HAP-1 (cell line): ENCODE measurements at regions not wholly inside any gene's neighbourhood (a gene's known extent, or its start where the extent isn't known, plus 50 kb on each side); places are given as distances from the start of the nearest gene placed in this dataset.
"Not testable (repeated sequence)": the region's sequence is repeated elsewhere in the genome, so short reads cannot be mapped to it uniquely, and the experiment has no call there.

Experiments
- DNase-seq, 2 experiments: peaks; one replicate each; pipeline ENCODE4 v3.0.0-alpha.2; 2016 to 2020; ENCODE audit warnings: low spot score in 2 of 2
- H3K27me3 ChIP-seq: fragments of 250-450 bp; sonication (Bioruptor Pico); 2 replicates; pipeline ENCODE4 v1.5.1; 2020; ENCODE audit warnings: low read depth, mild to moderate bottlenecking, moderate library complexity
- H3K36me3 ChIP-seq: fragments of 250-450 bp; sonication (Bioruptor Pico); replicated peaks from 2 replicates; pipeline ENCODE4 v1.5.1; 2020; ENCODE audit warnings: mild to moderate bottlenecking
- H3K4me1 ChIP-seq: fragments of 250-450 bp; sonication (Bioruptor Pico); 2 replicates; pipeline ENCODE4 v1.5.1; 2020; ENCODE audit warnings: mild to moderate bottlenecking
- H3K4me3 ChIP-seq: fragments of 250-450 bp; sonication (Bioruptor Pico); 2 replicates; pipeline ENCODE4 v1.5.1; 2020; ENCODE audit warnings: mild to moderate bottlenecking, moderate library complexity
- H3K9me3 ChIP-seq: fragments of 250-450 bp; sonication (Bioruptor Pico); 2 replicates; pipeline ENCODE4 v1.5.1; 2020; ENCODE audit warnings: mild to moderate bottlenecking, moderate library complexity
- in situ Hi-C: fragments of 300-500 bp; cut with MboI; formaldehyde crosslinking; loops from 3 replicates; pipeline ENCODE4 v1.14.3; 2020; ENCODE audit warnings: low sequenced_read_pairs, inconsistent platforms, mixed read lengths

DNA sequence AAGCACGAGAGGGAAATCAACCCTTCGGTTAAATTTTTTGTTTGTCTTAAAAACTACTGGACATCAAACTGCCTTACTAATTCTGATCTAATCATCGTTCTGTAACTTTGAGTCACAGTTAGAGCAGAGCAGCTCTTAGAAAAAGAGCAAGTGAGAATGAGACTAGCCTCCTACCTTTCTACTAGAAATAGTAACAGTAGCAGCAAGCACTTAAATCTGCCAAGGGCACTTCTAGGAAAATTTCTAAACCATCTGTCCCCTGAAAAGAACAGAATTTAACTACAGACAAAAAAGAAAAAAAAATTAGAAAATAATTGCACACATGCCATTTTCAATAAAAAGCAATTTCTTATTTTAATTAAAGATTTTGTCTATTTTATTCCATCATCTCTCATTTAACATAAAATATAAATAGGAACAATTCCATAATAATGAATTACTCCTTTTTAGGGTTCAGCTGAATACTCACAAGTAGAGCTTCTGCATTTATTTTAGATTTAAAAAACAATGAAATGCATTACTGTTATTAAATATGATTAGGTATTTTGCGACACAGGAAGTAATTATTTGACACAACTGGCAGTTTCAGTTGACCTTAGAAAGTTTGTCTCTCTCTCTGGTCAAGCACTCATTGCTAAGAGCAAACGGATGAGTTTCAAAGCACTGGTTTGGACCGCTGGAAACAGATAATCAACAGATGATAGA lies 250.8 kb upstream of the SOX9 start:
- in situ Hi-C loops, result no loop called here
- no peaks in the 10 kb centered on the region for H3K9me3 ChIP-seq
- H3K4me3 ChIP-seq, result no peak overlapping the region
- H3K4me1 ChIP-seq, result no peaks in the 10 kb centered on the region
- DNase-seq, result no peak
- no peaks in the 10 kb centered on the region for H3K27me3 ChIP-seq
- no peaks in the 10 kb centered on the region for H3K36me3 ChIP-seq

DNA sequence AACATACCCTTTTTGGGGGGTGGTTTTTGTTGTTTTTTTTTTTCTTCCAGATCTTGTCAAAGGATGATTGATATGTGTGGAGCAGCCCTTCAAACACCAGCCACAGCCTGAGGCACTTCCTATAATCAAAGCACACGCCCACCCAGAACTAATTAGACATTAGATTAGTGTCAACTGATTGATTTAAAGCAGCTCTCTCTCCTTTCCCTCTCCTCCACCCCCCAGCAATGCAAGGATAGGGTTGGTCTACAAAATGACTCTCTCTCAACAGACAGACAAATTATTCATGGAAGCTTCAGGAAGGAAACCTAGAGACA lies 250.3 kb upstream of the SOX9 start:
- Histone ChIP-seq H3K4me3 (no peak overlapping the region), H3K9me3 (no peaks in the 10 kb centered on the region), H3K27me3 (no peaks in the 10 kb centered on the region), H3K4me1 (no peaks in the 10 kb centered on the region), H3K36me3 (no peaks in the 10 kb centered on the region)
- no peak for DNase-seq
- in situ Hi-C loops, result no loop called here

DNA sequence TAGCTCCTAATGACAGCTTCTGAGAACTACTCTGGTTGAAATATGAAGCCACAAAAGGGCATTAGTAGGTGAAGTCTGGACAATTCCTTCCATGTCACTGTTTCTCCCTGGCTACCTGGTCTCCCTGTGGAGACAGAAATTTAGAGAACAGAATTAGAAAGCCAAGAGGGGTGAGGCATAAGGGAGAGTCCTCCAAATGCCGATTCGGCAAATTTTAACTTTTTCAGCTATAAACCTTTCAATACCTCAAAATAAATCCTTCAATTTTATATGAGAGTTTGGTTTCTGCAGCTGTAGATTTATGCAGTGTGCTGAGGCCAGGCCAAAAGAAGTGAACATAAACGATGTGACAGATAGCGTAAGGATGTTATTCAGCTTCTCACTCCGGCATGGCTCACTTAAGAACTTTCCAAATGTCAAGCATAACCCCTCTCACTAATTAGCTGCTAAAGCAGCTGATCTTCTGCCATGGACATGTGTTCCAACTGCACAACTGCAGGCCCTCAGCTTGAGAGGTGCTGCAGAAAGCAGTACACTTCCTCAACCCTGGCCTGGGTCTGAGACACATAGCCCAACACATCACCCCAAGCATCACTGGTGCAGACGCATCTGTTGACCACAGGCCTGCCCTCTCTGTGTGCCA lies 247.9 kb upstream of the SOX9 start:
- H3K4me1 ChIP-seq, result no peaks in the 10 kb centered on the region
- H3K36me3 ChIP-seq, result no peaks in the 10 kb centered on the region
- H3K27me3 ChIP-seq, result no peaks in the 10 kb centered on the region
- in situ Hi-C loops, result no loop called here
- no peaks in the 10 kb centered on the region for H3K9me3 ChIP-seq
- no peak for DNase-seq
- no peak overlapping the region for H3K4me3 ChIP-seq

DNA sequence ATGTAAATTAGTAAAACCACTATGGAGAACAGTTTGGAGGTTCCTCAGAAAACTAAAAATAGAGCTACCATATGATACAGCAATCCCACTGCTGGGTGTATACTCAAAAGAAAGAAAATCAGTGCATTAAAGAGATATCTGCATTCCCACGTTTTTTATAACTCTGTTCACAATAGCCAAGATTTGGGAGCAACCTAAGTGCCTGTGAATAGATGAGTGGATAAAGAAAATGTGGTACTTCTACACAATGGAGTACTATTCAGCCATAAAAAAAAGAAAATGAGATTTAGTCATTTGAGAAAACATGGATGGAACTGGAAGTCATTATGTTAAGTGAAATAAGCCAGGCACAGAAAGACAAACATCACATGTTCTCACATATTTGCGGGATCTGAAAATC lies 246.0 kb upstream of the SOX9 start:
- H3K27me3 ChIP-seq, DNase-seq, H3K4me3 ChIP-seq, H3K9me3 ChIP-seq, H3K4me1 ChIP-seq, H3K36me3 ChIP-seq, in situ Hi-C loops: not testable (repeated sequence)

DNA sequence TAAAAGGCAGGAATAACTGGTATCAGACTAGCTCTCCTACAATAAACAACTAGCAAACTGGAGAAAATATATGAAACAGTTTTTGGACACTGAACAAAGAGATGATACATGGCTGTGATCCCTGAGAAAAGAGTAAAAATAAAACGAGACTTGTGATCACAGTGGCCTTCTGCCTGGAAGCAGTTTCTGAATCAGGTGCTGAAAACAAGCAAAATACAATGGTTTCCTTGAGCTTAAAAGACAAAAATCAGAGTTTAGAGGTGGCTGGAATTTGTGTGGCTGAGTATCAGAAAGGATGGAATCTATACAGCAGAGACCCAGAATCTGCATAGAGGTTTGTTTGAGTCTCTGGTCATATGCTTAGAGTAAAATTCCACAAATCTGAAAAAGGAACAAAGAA lies 242.5 kb upstream of the SOX9 start:
- Histone ChIP-seq H3K27me3 (no peaks in the 10 kb centered on the region), H3K4me1 (no peaks in the 10 kb centered on the region), H3K4me3 (no peak overlapping the region), H3K36me3 (no peaks in the 10 kb centered on the region), H3K9me3 (no peaks in the 10 kb centered on the region)
- in situ Hi-C loops, result no loop called here
- DNase-seq, result no peak

DNA sequence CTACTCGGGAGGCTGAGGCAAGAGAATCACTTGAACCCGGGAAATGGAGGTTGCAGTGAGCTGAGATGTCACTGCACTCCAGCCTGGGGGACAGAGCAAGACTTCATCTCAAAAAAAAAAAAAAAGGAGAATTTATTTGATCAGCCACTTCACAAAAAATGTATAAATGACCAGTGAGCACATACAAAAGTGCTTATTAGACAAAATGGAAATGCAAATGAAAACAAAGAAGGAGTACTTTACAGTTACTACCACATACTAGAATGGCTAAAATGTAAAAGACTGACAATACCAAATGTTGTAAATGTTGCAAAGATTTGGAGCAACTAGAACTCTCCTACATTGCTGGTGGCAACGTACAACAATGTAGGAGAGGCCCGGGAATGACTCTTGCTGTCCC lies 241.8 kb upstream of the SOX9 start:
- in situ Hi-C loops, result no loop called here
- H3K27me3 ChIP-seq, result no peaks in the 10 kb centered on the region
- H3K36me3 ChIP-seq, result no peaks in the 10 kb centered on the region
- DNase-seq, result no peak
- no peaks in the 10 kb centered on the region for H3K9me3 ChIP-seq
- H3K4me1 ChIP-seq, result no peaks in the 10 kb centered on the region
- H3K4me3 ChIP-seq, result no peak overlapping the region

DNA sequence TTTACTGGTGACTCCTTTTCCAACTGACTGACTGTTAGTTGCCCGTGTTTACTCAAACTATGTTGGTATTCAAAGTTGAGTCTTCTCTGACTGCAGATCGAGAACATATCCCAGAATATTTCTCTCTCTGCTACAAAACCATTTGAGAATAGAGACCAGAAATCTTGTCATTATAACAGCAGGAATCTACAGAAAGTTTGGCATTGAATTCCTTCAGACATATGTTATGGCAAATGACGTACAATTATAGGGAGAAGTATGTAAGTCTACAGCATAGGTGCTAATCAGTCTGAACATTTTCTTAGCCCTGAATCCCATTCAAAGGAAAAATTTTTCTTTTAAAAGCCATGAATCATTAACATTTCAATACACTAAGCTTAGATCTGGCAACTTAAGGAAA lies 239.8 kb upstream of the SOX9 start:
- Histone ChIP-seq H3K4me3 (no peak overlapping the region), H3K4me1 (no peaks in the 10 kb centered on the region), H3K9me3 (no peaks in the 10 kb centered on the region), H3K36me3 (no peaks in the 10 kb centered on the region), H3K27me3 (no peaks in the 10 kb centered on the region)
- in situ Hi-C loops, result no loop called here
- no peak for DNase-seq

DNA sequence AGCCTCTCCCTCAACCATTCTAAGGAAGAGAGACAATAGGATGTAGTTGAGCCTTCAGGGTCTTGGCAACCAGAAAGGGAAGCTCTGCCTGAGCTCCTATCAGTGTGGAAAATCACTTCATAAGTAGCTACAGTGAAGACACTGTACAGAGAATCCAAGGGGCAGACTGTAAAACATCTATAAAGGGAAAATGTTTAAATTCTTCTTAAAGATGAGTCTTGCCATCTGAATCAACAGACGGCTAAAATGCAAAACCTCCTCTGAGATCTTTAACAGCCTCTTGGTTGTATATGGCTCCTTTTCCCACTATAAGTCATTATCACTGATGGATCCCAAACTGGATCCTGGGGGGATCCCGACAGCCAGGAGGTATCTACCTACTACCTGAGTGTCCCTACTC lies 239.2 kb upstream of the SOX9 start:
- H3K27me3 ChIP-seq, result no peaks in the 10 kb centered on the region
- no peaks in the 10 kb centered on the region for H3K36me3 ChIP-seq
- no peaks in the 10 kb centered on the region for H3K4me1 ChIP-seq
- no peak for DNase-seq
- no peaks in the 10 kb centered on the region for H3K9me3 ChIP-seq
- in situ Hi-C loops, result no loop called here
- H3K4me3 ChIP-seq, result no peak overlapping the region

DNA sequence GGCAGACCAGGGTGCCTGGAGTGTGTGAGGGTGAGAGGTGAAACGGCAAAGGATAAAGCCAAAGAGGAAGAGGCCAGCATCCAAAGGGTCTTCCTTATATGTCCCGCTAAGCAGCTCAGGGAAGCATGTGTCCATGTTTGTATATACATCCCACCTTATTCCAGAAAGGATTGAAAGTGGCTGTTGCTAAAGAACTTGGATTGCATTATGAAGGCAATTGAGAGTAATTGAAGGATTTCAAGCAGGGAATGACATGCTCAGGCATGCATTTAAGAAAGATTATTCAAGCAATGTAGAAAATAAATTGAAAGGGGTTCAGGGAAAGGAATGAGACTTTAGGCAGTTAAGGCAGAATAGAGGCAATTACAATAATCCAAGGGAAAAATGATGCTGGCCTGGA lies 237.6 kb upstream of the SOX9 start:
- no peaks in the 10 kb centered on the region for H3K4me1 ChIP-seq
- H3K27me3 ChIP-seq, result no peaks in the 10 kb centered on the region
- in situ Hi-C loops, result no loop called here
- H3K36me3 ChIP-seq, result no peaks in the 10 kb centered on the region
- no peak for DNase-seq
- no peak overlapping the region for H3K4me3 ChIP-seq
- H3K9me3 ChIP-seq, result no peaks in the 10 kb centered on the region

DNA sequence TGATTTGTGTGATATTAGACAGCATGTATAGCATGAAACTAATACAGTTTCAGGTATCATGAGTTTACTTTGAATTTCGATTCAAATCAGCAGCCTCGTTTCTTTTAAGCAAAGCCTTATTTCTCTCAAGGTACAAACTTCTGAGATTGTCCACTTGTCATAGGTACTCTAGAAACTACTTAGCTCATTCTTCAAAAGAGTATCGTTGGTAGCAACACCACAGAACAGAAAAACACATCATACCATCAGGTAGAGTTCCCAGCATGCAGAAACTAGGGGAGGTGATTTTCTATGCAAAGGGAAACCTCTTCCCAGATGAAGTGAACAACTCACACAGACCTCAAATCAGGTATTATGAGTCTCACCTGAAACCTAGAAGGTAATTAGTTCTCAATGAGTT lies 237.0 kb upstream of the SOX9 start:
- no peak for DNase-seq
- in situ Hi-C loops, result no loop called here

DNA sequence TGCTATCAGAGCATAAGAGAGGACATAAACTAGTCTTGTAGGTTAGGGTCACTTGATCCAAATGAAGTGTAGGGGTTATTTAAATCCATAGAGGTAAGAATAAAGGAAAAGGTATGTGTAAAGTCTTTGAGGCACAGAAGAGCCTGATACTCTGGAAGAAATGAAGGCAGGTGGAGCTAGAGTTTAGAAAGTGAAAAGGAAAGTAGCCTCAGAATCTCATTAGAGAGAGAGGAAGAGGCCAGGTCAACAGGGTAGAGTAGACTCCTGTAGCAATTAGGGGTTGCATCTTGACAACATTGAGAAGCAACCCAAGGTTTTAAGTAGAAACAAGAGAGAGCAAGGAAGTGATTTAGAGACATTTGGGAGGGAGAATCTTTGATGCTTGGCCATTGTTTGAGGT lies 235.2 kb upstream of the SOX9 start:
- in situ Hi-C loops, result no loop called here

More for the DNA sequence above, 237.0 kb upstream of the SOX9 start:
- Histone ChIP-seq H3K36me3 (no peaks in the 10 kb centered on the region), H3K4me3 (no peak overlapping the region), H3K27me3 (no peaks in the 10 kb centered on the region), H3K9me3 (no peaks in the 10 kb centered on the region), H3K4me1 (no peaks in the 10 kb centered on the region)

DNA sequence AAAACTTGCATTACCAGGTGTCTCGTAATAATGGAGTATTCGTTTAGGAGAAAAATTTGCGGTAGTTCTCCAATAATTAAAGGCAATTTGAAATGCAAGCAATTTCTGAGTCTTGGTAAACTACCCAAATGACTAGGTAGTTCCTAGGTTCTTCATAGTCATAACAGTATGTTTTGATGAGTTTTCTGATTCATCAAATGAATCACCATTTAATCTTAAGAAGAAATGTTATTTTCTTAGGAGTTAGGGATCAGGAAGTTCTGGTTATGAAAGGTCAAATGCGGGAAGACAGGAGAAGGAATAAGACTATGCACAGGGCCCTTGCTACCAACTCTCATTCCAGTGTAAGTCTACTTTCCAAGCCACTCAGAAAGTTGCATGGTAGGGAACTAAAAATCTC lies 221.5 kb upstream of the SOX9 start:
- no peaks in the 10 kb centered on the region for H3K36me3 ChIP-seq
- no peaks in the 10 kb centered on the region for H3K9me3 ChIP-seq
- H3K4me3 ChIP-seq, result no peak overlapping the region
- no peak for DNase-seq
- in situ Hi-C loops, result no loop called here
- no peaks in the 10 kb centered on the region for H3K4me1 ChIP-seq
- H3K27me3 ChIP-seq, result no peaks in the 10 kb centered on the region

More for the DNA sequence above, 235.2 kb upstream of the SOX9 start:
- H3K4me3 ChIP-seq, result no peak overlapping the region
- H3K4me1 ChIP-seq, result no peaks in the 10 kb centered on the region
- no peaks in the 10 kb centered on the region for H3K36me3 ChIP-seq
- H3K27me3 ChIP-seq, result no peaks in the 10 kb centered on the region
- no peak for DNase-seq
- H3K9me3 ChIP-seq, result no peaks in the 10 kb centered on the region

DNA sequence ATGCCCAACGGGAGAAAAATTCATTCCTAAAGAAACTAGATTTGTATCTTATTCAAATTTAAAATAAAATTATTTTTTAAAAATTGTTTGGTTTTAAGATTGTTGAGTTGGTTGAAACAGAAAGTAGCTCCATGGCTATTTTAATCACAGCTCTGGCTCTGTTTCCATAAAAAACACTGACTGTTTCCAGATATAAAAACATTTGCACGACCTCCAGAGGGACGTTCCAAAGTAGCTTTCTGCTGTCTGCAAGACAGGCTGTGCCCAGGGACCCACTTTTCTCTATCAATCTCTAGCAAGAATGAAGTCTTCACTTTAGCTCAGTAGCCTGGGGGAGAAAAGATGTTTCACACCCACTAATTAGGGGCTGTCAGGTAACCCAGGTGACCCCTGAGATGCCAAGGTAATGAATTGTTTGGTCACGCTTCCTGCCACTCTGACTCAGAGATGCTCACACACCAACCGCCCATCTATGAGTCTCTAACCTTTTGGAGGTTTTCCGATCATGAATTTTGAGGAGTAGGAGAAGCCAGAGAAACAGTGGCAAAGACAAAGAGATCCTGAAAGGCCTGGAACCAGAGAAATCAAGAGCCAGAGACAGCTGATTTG lies 220.1 kb upstream of the SOX9 start:
- Histone ChIP-seq H3K4me1 (no peaks in the 10 kb centered on the region), H3K36me3 (no peaks in the 10 kb centered on the region), H3K4me3 (no peak overlapping the region), H3K27me3 (no peaks in the 10 kb centered on the region), H3K9me3 (no peaks in the 10 kb centered on the region)
- in situ Hi-C loops, result no loop called here
- DNase-seq, result no peak

DNA sequence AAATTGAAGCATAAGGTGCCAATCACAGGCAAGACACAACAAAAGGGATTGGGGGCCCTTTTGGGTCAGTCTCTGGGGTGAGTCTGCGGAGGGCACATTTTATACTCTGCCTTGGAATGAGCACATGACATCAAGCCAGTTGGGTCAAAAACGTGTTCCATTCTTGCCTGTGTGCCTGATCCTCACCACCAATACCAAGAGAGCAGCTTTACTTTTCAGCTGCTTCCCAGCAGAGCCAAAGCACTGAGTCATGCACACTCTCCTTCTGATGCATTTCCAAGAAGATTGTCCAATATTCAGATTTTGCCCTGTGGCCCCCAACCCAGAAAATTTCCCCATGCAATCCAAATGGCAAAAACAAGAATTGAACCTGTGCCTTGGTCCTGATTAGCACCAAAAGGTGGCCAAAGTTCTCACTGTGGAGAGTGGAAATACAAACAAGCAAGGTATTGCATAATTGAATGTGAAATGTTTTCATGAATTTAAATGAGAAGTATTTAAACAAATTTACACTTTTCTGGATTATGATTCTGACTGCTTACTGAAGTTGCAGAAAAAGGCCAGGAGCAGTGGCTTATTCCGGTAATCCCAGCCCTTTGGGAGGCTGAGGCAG lies 217.8 kb upstream of the SOX9 start:
- Histone ChIP-seq H3K4me3 (no peak overlapping the region), H3K4me1 (no peaks in the 10 kb centered on the region), H3K9me3 (no peaks in the 10 kb centered on the region), H3K36me3 (no peaks in the 10 kb centered on the region), H3K27me3 (no peaks in the 10 kb centered on the region)
- in situ Hi-C loops, result no loop called here
- no peak for DNase-seq
